Thyroid gland (tissue), 4 donors: ENCODE measurements at regions not wholly inside any gene's neighbourhood (a gene's known extent, or its start where the extent isn't known, plus 50 kb on each side); places are given as distances from the start of the nearest gene placed in this dataset.
A peak's percentile ranks its signal among the peaks of the same experiment; 100 is the strongest.

Source experiments
- DNase-seq, 2 donors: peaks; one replicate each; pipeline ENCODE4 v3.0.0-alpha.2; 2019
- H3K27ac ChIP-seq, 3 donors: fragments of 200-600 bp; sonication (generic); 1 replicate in 2 of 3; 2 replicates in 1 of 3; pipeline ENCODE4 v1.5.1; 2016 to 2019; ENCODE audit warnings: mild to moderate bottlenecking in 1 of 3, moderate library complexity in 1 of 3
- H3K27me3 ChIP-seq: fragments of 200-600 bp; sonication (generic); one replicate; pipeline ENCODE4 v1.5.1; 2019
- H3K36me3 ChIP-seq, 2 donors: fragments of 200-600 bp; sonication (generic); one replicate each; pipeline ENCODE4 v1.5.1; 2016 to 2019
- H3K4me1 ChIP-seq, 2 donors: fragments of 200-600 bp; sonication (generic); one replicate each; pipeline ENCODE4 v1.5.1; 2017 to 2019
- H3K4me3 ChIP-seq, 3 donors: fragments of 200-600 bp; sonication (generic); replicated peaks in 1 of 3; 1 replicate in 2 of 3; 2 replicates in 1 of 3; pipeline ENCODE4 v1.5.1; 2016; ENCODE audit warnings: mild to moderate bottlenecking in 1 of 3
- H3K9me3 ChIP-seq: fragments of 200-600 bp; sonication (generic); one replicate; pipeline ENCODE4 v1.5.1; 2017
- POLR2A ChIP-seq, 2 donors: fragments of 450-650 bp; IDR thresholded peaks; one replicate each; pipeline ENCODE4 v1.6.1; 2017; ENCODE audit warnings: antibody characterized with exemption in 2 of 2, mild to moderate bottlenecking in 2 of 2, moderate library complexity in 1 of 2
- WGBS, 2 donors: methylation state at CpG; one replicate each; pipeline ENCODE4 v1.1.5; 2017; 5-methylcytosine and 5-hydroxymethylcytosine counted together
- intact Hi-C: fragments of 100-400 bp; cut with DNase I; formaldehyde crosslinking; loops from one replicate; pipeline ENCODE4 v1.15.1; 2023
- TF ChIP-seq, protein P1 (sequence below), 6 experiments: fragments of 200-600 bp in 3 of 6; fragments of 450-650 bp in 3 of 6; sonication (generic) in 3 of 6; IDR thresholded peaks; one replicate each; pipeline ENCODE4 v1.5.1; 2016 to 2019; ENCODE audit warnings: antibody characterized with exemption in 6 of 6, mild to moderate bottlenecking in 2 of 6, inconsistent platforms in 1 of 6, moderate library complexity in 1 of 6

DNA sequence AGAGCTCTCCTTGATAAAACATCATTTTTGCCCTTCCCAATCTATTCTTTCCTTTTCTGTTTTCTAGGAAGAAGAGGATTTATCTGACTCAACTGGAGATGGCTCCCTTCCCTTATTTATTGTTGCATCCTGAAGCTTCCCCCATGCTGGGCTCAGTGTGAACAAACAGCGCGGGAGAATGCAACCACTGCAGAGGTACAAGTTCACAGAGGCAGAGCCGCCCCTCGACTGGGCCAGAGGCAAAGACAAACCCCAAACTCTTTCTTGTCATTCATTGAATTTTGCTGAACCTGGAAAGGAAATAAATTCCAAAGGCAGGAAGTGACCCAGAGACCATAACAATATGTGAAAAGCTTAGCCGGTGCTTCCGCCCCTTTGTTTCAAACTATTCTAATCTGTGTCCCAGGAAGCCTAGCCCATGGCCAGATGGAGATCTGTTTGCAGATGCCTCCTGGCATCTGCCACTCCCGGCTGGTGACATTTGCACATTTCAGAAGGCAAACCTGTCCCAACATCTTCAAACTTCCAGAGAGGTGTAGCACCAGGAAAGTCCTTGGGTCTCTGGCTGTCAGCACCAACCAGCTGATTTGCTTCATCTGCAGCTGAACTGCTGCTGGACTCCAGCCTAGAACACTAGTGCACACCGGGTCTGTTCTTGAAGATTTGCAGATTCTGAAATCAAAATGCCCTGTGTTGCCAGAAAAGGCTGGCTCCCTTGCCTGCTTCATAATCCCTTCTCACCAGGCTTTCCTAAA is 79.4 kb upstream of the MAP4K3 start:
- Histone ChIP-seq H3K4me3 (no peak overlapping the region), H3K27me3 (no peaks in the 10 kb centered on the region), H3K36me3 (no peaks in the 10 kb centered on the region), H3K4me1 (peaks cover 33 to 46% of the 10 kb centered on the region in 2 donors), H3K27ac (peak overlapping the region; percentile 28 to 55 (median 48)), H3K9me3 (no peaks in the 10 kb centered on the region)
- intact Hi-C loops, result no loop called here
- no peak for TF ChIP-seq POLR2A (IDR thresholded peaks at IDR 0.05)
- TF ChIP-seq, protein P1, sequence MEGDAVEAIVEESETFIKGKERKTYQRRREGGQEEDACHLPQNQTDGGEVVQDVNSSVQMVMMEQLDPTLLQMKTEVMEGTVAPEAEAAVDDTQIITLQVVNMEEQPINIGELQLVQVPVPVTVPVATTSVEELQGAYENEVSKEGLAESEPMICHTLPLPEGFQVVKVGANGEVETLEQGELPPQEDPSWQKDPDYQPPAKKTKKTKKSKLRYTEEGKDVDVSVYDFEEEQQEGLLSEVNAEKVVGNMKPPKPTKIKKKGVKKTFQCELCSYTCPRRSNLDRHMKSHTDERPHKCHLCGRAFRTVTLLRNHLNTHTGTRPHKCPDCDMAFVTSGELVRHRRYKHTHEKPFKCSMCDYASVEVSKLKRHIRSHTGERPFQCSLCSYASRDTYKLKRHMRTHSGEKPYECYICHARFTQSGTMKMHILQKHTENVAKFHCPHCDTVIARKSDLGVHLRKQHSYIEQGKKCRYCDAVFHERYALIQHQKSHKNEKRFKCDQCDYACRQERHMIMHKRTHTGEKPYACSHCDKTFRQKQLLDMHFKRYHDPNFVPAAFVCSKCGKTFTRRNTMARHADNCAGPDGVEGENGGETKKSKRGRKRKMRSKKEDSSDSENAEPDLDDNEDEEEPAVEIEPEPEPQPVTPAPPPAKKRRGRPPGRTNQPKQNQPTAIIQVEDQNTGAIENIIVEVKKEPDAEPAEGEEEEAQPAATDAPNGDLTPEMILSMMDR (IDR thresholded peaks at IDR 0.05), result no peak
- DNase-seq, result peak; percentile 41 to 76
- WGBS, 2 donors, result 61 to 63% methylated on average over 8 of the region's 8 CpGs

DNA sequence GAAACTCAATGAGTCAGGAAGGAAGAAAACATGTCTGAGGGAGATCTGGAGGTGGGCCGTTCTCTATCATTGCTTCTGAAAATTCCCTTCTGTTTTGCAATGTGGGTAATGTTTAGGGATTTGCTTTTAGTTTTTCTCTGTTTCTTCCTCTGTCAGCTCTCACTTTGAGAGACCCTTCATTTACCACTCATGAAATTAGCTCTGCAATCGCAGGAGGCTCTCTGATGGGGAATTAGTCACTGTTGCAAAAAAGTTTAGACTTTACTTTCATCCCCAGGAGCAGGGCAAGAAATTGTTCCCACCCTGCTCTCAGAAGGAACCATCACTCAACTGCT is 80.0 kb upstream of the MAP4K3 start:
- WGBS, 2 donors, result 50 to 83% methylated on average over 2 of the region's 2 CpGs
- intact Hi-C loops, result no loop called here
- no peaks in the 10 kb centered on the region for H3K27me3 ChIP-seq
- H3K4me1 ChIP-seq, result peaks cover 28 to 40% of the 10 kb centered on the region in 2 donors
- no peaks in the 10 kb centered on the region for H3K9me3 ChIP-seq
- TF ChIP-seq, protein P1 (IDR thresholded peaks at IDR 0.05), result no peak
- TF ChIP-seq POLR2A (IDR thresholded peaks at IDR 0.05), result no peak
- H3K27ac ChIP-seq, result peak overlapping the region; percentile 28 to 55 (median 48)
- DNase-seq, result no peak
- H3K4me3 ChIP-seq, result no peak overlapping the region
- no peaks in the 10 kb centered on the region for H3K36me3 ChIP-seq

DNA sequence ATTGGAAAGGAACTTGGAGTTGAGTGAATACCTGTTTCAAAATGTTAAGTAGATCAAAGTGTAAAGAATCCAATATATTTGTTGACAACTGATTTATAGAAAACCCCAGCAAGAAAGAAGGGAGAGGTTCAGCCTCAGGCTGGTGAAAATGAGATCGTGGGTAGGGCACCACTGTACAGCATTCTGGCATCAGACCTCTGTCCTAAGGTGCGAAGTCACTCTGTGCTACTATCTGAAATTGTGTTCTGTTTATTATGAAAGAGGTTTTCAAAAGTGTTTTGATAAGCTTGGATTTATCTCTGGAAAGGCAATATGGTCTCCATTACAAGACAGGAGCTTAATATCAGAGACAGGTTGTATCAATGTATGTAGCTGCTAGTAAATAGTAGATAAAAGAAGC is 80.5 kb upstream of the MAP4K3 start:
- intact Hi-C loops, result no loop called here
- 94 to 100% methylated on average over 2 of the region's 2 CpGs for WGBS, 2 donors
- H3K27ac ChIP-seq, result peak overlapping the region; percentile 28 to 55 (median 48)

DNA sequence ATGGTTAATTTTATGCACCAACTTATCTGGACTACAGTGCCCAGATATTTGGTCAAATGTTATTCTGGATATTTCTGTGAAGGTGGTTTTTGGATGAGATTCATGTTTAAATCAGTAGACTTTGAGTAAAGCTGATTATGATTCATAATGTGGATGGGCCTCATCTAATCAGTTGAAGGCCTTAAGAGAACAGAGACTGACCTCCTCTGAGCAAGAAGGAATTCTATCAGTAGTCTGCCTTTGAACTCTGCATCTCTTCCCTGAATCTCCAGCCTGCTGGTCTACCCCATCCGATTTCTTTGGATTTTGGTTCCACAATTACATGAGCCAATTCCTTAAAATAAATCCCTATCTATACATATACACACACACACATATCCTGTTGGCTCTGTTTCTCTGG is 82.8 kb upstream of the MAP4K3 start:
- Histone ChIP-seq H3K36me3 (no peaks in the 10 kb centered on the region), H3K27me3 (no peaks in the 10 kb centered on the region), H3K4me3 (no peak overlapping the region), H3K27ac (no peak overlapping the region), H3K9me3 (no peaks in the 10 kb centered on the region), H3K4me1 (peaks cover 15 to 20% of the 10 kb centered on the region in 2 donors)
- 94 to 96% methylated on average over 1 of the region's 1 CpG for WGBS, 2 donors
- no peak for TF ChIP-seq POLR2A (IDR thresholded peaks at IDR 0.05)
- TF ChIP-seq, protein P1 (IDR thresholded peaks at IDR 0.05), result no peak
- intact Hi-C loops, result no loop called here
- no peak for DNase-seq

More for the DNA sequence above, 80.5 kb upstream of the MAP4K3 start:
- Histone ChIP-seq H3K4me3 (no peak overlapping the region), H3K9me3 (no peaks in the 10 kb centered on the region), H3K27me3 (no peaks in the 10 kb centered on the region), H3K36me3 (no peaks in the 10 kb centered on the region), H3K4me1 (peaks cover 22 to 35% of the 10 kb centered on the region in 2 donors)
- DNase-seq, result no peak
- TF ChIP-seq, protein P1 (IDR thresholded peaks at IDR 0.05), result no peak
- no peak for TF ChIP-seq POLR2A (IDR thresholded peaks at IDR 0.05)

DNA sequence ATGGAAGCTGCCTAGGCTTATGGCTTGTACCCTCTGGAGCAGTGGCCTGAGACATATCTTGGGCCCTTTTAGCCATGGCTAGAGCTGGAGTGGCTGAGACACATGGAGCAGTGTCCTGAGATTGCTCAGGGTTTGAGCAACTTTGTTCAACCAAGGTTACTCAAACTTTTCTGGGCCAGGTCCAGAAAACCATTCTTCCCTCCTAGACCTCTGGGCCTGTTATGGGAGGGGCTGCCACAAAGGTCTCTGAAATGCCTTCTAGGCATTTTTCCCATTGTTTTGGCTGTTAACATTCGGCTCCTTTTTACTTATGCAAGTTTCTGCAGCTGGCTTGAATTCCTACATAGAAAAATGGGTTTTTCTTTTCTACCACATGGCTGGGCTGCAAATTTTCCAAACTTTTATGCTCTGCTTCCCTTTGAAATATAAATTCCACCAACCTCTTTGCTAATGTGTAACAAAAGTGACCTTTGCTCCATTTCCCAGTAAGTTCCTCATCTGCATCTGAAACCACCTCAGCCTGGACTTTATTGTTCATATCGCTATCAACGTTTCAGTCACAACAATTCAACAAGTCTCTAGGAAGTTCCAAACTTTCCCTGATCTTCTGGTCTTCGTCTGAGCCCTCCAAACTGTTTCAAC is 84.9 kb upstream of the MAP4K3 start:
- 75 to 84% methylated on average over 4 of the region's 4 CpGs for WGBS, 2 donors

More for the DNA sequence above, 84.9 kb upstream of the MAP4K3 start:
- TF ChIP-seq, protein P1 (IDR thresholded peaks at IDR 0.05), result no peak
- no peak for TF ChIP-seq POLR2A (IDR thresholded peaks at IDR 0.05)
- H3K9me3 ChIP-seq, result no peaks in the 10 kb centered on the region
- DNase-seq, result no peak
- no peaks in the 10 kb centered on the region for H3K27me3 ChIP-seq
- H3K4me1 ChIP-seq, result peaks cover 9 to 17% of the 10 kb centered on the region in 2 donors
- no peaks in the 10 kb centered on the region for H3K36me3 ChIP-seq
- no peak overlapping the region for H3K4me3 ChIP-seq
- no peak overlapping the region for H3K27ac ChIP-seq
- intact Hi-C loops, result no loop called here
